ENCODE measurements at regions not wholly inside any gene's neighbourhood (a gene's known extent, or its start where the extent isn't known, plus 50 kb on each side); places are given as distances from the start of the nearest gene placed in this dataset.
"Not testable (repeated sequence)": the region's sequence is repeated elsewhere in the genome, so short reads cannot be mapped to it uniquely, and the experiment has no call there.

GRCh38 chr2:150101947-150102346, 385.5 kb downstream of the RND3 start:
- DNase-seq (ENCODE audit: low spot score): no peak

DNA sequence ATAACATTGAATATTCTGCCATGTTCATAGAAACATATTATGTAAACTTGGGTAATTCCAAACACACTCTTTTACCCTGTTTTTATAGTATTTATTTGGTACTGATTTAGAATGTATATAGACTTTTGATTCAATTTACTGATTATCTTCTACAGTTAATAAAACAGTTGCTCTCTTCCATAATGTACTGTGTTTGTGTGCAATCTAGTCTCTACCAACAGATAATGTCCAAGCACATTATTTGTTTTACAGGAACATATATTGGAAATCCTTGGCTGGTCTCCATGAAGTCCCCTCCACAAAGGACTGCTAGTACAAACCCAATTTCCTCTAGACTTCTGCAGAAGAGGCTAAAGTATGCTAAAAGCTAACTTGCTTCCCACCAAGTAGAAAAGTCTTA, 386.6 kb downstream of the RND3 start:
- no peak for DNase-seq (ENCODE audit: low spot score)

DNA sequence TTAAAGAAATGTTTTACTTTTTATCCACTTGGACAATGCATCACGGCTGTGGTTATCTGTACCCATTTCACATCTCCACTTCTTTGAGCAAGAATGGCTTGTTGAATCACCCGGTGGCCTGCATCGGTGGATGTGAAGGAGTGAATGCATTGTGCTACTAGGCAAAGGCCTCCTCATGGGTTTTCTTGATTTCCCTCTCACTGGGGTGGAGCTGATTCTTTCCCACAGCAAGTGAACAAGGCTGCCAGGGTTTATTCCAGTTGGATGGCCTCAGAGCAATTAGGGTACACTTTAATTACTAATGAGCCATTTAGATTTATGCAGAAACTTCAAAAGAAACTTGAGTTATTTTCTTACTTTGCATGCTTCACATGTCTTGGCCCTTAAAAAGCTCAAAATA, 387.1 kb downstream of the RND3 start:
- DNase-seq (ENCODE audit: low spot score): no peak

DNA sequence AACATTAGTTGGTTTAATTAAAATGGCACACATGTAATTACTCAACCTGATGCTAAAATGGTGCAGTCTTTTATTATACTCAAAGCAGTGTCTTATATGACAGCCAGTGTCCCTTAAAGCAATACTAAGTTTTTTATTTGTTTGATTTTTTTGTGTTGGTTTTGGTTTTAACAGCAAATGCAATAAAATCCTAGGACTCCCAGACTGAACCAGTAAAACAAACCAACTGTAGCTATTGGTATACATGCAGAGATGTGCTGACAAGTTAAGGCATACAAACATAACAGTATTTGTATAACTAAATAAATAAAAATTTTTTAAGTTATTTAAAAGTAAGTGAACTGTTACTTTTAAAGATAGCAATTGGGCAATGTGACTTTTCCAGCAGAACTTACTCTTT, 387.7 kb downstream of the RND3 start:
- no peak for DNase-seq (ENCODE audit: low spot score)

DNA sequence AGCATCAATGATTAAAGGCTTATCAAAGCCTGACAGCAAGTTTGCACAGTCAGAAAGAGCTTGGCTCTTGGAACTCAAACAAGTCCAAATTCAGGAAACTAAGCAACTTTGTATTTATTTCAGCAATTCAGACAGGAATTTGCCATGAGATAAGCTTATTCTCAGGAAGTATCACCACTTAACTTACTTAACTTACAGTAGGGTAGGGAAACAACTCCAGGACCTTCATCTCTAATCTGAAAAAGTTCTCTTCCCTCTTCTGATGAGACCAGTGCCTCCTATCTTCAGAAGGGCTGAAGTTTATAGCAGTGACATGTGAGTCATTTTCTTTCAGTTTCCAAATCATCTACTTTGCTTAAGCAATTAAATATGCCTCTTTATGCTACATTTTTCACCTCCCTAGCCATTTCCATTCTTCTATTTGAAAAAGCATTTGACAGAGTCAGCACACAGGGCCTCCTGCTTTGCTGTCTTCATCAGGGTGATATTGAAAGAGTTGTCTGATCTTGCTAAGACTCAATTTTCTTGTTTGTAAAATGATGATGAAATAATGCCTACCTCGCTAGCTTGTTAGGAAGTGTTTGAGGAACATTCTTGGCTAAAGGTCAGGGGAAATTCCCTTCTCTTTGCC, 389.5 kb downstream of the RND3 start:
- DNase-seq (ENCODE audit: low spot score): peak; percentile 26

DNA sequence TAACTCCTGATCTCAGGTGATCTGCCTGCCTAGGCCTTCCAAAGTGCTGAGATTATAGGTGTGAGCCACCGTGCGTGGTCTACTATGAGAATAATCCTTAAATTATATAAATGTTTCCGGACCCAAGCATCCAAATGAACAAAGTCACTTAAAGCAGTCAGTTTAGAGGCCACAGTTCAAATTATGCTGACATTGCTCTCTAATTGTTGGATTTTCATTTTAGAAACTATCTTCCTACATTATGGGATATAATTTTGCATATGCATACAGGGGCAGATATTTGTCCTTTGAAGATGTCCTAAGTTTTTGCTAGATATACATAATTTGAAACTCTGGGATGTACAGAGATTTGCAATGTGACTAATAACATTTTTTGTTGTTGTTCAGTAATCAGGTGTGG, 390.1 kb downstream of the RND3 start:
- DNase-seq (ENCODE audit: low spot score): no peak

GRCh38 chr2:150095361-150096095, 391.9 kb downstream of the RND3 start:
- DNase-seq (ENCODE audit: low spot score): no peak

GRCh38 chr2:150091846-150092245, 395.6 kb downstream of the RND3 start:
- DNase-seq (ENCODE audit: low spot score): no peak

DNA sequence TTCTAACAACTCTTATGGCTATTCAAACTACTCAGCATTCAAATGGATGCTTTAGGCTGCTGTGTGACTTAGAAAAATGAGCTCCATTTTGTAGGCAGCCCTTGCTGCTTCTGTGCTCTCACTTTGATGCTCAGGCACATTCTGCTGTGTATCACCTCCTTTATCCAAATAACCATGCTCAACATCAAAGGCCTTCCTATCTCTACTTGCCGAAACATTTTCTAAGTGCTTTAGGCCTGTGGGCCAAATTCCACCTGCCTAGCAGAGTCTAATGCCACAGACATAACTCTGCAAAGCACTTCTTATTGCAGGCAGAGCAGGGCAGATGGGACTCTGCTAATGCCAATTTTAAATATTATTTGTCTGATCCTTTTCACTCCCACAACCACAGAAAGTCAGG, 397.4 kb downstream of the RND3 start:
- no peak for DNase-seq (ENCODE audit: low spot score)

DNA sequence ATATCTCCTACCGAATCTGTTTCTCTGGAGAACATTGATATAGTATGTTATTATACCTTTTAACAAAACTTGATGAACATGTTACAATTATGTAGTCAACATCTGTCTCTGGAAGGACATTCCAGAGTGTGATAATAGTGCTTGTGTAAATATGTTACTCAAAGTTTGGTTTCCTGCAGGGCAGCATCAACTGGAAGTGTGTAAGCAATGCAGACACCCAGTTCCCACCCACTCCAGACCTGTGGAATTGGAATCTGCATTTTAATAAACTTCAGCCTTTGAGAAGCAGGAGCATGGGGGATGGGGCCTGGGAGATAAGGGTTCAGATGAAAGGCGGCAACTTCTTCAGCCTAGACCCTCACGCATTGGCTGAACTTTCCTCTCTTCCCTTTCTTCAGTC, 398.9 kb downstream of the RND3 start:
- no peak for DNase-seq (ENCODE audit: low spot score)

- DNase-seq (ENCODE audit: low spot score): no peak
Observed at GRCh38 chr2:150085478-150085877, 402.0 kb downstream of the RND3 start.

GRCh38 chr2:150081775-150082481, 405.5 kb downstream of the RND3 start:
- no peak for DNase-seq (ENCODE audit: low spot score)

DNA sequence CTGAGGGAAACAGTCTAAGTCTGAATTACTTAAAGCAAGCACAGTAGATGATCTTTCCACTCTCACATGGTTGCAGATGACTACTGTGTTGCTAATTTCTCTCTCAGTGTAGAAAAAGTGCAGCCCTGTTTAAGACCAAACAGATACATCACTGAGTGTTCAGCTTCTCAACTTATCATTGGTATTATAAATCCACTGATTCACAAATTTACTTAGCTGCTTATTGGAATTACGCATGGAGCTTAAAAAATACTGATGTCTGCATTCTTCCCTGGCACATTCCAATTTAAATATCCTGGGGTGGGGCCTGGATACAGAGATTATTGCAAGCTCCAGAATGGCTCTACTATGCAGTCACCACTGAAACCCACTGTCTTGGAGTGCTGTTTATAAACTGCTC, 411.2 kb downstream of the RND3 start:
- DNase-seq (ENCODE audit: low spot score): no peak

- peak; percentile 45 for DNase-seq (ENCODE audit: low spot score)
Observed at GRCh38 chr2:150075831-150076230, 411.6 kb downstream of the RND3 start.

- no peak for DNase-seq (ENCODE audit: low spot score)
Observed at GRCh38 chr2:150066490-150066889, 421.0 kb downstream of the RND3 start.

GRCh38 chr2:150063931-150064548, 423.4 kb downstream of the RND3 start:
- no peak for DNase-seq (ENCODE audit: low spot score)

GRCh38 chr2:150063432-150063889, 424.0 kb downstream of the RND3 start:
- peak; percentile 27 for DNase-seq (ENCODE audit: low spot score)

GRCh38 chr2:150062416-150062815, 425.1 kb downstream of the RND3 start:
- DNase-seq (ENCODE audit: low spot score): peak; percentile 25

DNA sequence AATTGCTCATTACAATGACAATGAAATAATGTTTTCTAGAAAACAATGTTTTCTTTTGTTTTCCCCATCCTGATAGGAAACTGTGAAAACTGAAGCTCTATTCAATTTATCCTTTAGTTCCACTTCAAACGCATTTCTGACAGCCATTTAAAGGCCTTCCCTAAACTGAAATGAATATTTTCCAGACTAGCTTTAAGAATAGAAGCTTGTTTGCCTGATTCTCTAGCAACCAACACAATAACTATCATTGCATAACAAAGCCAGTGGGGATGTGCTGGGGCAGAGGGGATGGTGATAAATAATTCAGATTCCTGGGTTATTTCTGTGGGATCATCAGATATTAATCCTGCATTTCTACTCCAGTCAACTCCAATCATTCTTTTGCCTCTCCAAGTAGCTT, 427.1 kb downstream of the RND3 start:
- DNase-seq (ENCODE audit: low spot score): no peak

DNA sequence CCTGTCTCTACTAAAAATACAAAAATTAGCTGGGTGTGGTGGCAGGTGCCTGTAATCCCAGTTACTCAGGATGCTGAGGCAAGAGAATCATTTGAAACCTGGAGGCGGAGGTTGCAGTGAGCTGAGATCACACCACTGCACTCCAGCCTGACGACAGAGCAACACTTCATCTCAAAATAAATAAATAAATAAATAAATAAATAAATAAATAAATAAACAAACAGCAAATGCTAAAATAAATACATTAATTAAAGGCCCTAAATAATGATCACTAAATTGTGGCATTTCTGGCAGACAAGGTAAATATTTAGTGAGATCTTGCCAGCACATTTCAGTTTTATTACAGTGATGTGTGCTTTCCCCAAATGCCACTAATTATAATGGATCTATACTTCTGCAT, 427.8 kb downstream of the RND3 start:
- not testable (repeated sequence) for DNase-seq (ENCODE audit: low spot score)

DNA sequence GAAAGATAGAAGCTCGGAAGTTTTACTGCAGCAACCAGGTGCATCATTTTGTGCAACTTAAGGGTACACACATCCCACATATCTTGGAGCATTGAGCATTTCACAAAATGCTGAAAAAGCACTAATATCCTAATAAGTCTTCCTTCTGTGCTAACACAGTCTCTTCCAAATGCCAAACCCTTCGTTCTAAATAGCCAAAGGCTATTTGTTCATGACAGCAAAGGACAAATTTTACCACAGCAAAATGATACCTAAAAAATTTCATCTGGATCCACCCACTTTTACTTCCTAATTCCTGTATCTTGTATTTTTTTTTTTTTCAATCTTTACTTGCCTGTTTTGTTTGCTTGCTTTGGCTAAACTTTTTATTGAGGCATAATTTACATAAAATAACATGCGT, 435.0 kb downstream of the RND3 start:
- DNase-seq (ENCODE audit: low spot score): no peak

DNA sequence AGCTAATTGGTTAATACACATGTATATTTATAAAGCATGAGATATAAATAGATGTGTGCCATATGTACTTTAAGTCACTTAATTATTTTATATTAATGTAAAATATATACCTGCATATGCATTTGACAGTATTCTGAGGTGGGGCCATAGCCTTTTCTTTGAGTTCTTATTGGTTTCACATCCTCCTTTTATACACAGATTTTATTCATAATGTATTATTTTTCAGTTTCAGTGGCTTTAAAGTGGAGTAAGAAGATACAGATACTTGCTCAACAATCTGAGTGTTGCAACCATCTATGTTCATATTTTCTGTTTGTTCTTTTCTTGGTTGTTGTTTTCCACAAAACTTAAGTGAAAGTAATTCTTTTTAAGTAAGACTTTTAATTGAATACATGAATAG, 436.5 kb downstream of the RND3 start:
- no peak for DNase-seq (ENCODE audit: low spot score)

DNA sequence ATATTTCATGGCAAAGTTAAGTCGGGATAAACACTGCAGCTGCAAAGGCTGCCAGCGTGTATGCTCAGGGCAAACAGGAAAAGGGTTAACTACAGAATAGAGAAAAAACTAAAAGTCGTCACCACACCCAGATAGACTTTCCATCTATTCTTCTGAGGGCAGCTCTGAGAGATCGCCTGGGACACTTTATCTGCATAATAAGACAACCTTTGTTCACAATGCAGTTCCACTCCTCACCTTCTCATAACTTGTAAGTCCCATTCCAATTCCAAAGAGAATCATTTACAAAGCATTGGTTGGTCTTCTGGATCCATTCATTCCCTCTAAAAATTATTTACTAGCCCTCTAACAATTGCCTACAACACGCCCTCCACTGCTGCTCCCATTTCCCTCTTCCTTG, 437.4 kb downstream of the RND3 start:
- no peak for DNase-seq (ENCODE audit: low spot score)

Measured in AG08396 (cell line).